M059J (cell line): ENCODE measurements at regions not wholly inside any gene's neighbourhood (a gene's known extent, or its start where the extent isn't known, plus 50 kb on each side); places are given as distances from the start of the nearest gene placed in this dataset.
"Not testable (repeated sequence)": the region's sequence is repeated elsewhere in the genome, so short reads cannot be mapped to it uniquely, and the experiment has no call there.

ENCODE experiments used
- DNase-seq: peaks from one replicate; pipeline ENCODE4 v3.0.0-alpha.2; 2012; ENCODE audit warnings: low read depth

DNA sequence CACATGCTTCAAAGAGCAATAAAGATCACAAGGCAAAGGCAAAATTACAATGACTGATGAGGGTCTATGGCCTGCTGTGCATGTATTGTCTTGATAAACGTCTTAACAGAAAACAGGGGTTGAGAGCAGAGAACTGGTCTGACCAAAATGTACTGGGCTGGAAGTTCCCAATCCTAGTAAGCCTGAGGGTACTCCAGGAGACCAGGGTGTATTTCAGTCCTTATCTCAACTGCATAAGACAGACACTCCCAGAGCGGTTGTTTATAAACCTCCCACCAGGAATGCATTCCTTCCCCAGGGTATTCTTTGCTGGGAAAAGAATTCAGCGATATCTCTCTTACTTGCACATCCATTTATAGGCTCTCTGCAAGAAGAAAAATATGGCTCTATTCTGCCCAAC is 521.8 kb upstream of the GNPDA2 start:
- not testable (repeated sequence) for DNase-seq

DNA sequence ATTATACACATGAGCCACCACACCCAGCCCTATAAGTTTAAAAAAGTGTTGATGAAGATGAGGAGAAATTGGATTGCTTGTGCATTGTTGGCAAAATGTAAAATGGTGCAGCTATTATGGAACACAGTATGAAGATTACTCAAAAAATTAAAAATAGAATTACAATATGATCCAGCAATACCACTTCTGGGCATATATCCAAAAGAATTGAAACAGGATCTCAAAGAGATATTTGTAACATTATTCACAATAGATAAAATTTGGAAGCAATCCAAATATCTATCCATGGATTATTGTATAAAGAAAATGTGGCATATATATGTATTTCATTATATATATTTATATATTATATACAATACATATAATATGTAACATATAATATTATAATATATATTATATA is 515.6 kb upstream of the GNPDA2 start:
- no peak for DNase-seq

DNA sequence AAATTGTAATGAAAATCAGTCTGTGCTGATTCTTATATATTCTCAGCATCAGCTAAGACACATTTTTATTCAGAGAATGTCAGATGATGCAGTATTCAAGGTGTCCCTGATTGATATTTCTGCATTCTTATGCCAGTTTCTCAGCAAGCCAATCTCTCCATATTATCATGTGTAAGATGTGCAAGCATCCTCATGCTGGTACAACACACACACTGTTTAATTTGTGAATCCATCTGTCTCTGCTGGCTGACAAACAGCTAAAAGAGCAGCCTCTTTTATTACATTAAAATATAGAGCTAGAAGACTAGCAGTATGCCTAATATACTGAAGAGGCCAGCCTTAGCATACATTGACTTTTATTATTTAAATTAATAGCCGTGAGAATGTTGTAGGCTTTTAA is 502.9 kb upstream of the GNPDA2 start:
- no peak for DNase-seq

DNA sequence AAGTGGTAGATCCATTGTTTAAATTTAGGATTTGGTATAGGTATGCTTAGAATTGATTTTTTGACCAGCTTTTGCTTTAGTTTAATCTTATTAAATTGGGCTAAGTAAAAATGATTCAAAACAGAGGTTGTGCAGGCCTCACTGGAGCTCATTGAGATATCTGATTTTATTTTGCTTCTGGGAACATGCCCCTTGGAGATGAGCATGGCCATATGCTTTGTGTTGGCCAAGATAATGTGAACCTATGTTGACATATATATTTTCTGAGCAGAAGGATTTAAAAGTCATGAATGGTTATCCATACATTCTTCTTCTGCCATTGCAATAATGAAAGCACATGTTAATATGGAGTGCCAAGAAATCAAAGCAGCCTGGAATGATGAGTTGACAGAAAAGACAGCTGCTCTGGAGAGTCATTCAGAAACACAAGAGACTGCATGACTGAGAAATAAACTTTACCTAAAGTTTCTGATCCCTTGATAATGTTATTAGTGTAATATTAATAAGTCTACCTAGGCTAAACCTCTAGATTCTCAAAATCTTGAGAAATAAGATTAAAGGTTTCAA is 489.7 kb upstream of the GNPDA2 start:
- no peak for DNase-seq

DNA sequence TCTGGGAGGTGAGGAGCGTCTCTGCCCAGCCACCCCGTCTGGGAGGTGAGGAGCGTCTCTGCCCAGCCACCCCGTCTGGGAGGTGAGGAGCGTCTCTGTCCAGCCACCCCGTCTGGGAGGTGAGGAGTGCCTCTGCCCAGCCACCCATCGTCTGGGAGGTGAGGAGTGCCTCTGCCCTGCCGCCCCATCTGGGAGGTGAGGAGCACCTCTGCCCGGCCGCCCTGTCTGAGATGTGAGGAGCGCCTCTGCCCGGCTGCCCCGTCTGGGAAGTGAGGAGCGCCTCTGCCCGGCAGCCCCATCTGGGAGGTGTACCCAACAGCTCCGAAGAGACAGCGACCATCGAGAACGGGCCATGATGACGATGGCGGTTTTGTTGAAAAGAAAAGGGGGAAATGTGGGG is 482.1 kb upstream of the GNPDA2 start:
- not testable (repeated sequence) for DNase-seq

DNA sequence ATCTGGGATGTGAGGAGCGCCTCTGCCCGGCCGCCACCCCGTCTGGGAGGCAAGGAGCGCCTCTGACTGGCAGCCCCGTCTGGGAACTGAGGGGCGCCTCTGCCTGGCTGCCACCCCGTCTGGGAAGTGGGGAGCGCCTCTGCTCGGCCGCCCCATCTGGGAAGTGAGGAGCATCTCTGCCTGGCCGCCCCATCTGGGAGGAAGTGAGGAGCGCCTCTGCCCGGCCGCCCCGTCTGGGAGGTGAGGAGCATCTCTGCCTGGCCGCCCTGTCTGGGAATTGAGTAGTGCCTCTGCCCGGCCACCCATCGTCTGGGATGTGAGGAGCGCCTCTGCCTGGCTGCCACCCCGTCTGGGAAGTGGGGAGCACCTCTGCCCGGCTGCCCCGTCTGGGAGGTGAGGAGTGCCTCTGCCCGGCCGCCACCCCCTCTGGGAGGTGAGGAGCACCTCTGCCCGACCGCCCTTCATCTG is 481.5 kb upstream of the GNPDA2 start:
- not testable (repeated sequence) for DNase-seq

DNA sequence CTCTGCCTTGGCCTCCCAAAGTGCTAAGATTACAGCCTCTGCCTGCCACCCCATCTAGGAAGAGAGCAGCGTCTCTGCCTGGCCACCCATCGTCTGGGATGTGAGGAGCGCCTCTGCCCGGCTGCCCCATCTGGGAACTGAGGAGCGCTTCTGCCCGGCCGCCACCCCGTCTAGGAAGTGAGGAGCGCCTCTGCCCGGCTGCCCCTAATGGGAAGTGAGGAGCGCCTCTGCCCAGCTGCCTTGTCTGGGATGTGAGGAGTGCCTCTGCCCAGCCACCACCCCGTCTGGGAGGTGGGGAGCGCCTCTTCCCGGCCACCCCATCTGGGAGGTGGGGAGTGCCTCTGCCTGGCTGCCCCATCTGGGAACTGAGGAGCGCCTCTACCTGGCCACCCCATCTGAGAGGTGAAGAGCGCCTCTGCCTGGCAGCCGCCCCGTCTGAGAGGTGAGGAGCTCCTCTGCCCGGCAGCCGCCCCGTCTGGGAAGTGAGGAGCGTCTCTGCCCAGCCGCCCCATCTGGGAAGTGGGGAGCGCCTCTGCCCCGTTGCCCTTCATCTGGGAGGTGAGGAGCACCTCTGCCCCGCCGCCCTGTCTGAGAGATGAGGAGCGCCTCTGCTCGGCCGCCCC is 481.0 kb upstream of the GNPDA2 start:
- not testable (repeated sequence) for DNase-seq

DNA sequence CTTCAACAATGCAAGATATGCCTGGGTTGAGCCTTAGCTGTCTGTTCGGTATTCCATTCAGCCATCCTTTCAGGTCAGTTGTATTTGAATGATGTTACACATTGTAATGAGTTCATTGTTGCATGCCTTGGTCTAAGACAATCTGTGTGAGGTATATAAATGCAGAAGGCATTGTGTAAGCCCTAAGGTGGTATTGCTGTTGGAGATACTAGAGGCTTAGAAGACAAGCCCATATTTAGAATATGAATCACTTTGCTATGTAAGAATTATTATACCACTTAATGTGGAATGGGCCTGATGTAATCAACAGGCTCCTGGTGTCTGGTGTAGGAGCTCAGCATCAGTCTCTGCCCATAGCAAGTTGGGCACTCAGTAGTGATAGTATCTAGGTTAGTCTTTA is 473.4 kb upstream of the GNPDA2 start:
- no peak for DNase-seq

DNA sequence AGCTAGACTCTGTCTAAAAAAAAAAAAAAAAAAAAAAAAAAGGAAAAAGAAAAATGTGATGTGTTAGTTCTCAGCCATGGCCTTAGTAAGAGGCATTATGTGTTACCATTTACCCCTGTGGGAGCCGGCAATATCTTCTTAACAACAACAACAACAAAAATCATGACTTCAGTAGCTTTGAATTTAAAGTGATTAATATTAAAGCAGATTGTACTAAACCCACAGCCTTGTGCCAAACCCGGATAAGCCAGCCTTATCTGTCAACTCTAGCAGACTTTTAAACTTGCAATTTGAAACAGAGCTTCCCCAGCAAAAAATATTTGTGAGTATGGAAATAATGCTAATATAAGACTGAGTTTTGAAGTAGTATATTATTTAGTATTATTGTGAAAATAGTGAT is 462.1 kb upstream of the GNPDA2 start:
- no peak for DNase-seq

DNA sequence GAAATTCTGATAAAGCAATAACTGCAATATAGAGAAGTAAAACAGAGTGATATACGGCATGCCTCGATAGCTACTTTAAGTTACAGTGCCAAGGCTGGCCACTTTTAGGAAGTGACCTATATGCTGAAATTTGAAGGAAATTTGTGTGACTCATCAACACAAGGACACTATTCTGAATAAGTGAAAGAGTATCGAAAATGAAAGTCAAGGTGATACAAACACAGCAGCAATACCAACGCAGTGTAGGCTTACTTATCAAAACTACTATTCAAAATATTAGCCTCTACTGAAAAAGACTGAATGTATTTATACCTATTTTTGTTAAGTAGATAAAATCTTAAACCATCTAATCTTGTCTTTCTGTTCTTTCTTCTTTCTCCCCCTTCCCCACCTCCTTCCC is 459.9 kb upstream of the GNPDA2 start:
- no peak for DNase-seq

DNA sequence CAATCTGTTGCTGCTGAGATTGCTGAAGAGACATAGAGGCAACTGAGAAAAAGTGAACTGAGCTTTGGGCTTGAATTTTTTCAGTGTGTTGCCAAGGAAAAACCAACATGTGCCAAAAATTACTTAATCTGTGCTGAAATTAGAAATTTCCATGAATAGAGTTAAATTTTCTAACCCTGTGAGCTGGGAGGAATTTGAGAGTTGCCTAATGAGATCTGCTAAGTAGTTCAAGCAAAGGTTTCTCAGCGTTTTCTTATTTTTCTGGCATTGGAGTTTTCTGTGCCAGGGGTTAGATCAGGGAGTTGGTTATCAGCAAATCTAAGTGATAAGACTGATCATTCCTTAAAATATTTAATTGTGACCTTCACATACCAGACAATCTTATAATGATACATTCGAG is 457.5 kb upstream of the GNPDA2 start:
- DNase-seq, result no peak

DNA sequence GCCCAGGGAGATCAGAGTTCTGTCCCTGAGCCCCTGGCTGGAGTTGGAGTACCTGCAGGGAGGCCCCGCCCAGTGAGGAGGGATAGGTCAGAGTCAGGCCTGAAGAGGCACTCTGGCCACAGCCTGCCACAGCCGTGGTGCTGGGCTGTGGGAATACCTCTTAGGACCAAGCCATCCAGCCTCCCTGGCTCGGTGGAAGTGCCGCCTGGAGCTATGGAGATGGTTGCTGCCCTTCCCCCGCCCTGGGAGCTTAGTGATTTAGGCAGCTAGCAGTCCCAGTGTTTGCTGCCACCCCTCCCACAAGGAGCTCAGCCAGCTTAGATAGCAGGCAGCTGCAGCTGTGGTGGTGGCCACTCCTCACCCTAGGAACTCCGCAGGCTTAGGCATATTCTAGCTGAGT is 446.3 kb upstream of the GNPDA2 start:
- DNase-seq, result no peak

DNA sequence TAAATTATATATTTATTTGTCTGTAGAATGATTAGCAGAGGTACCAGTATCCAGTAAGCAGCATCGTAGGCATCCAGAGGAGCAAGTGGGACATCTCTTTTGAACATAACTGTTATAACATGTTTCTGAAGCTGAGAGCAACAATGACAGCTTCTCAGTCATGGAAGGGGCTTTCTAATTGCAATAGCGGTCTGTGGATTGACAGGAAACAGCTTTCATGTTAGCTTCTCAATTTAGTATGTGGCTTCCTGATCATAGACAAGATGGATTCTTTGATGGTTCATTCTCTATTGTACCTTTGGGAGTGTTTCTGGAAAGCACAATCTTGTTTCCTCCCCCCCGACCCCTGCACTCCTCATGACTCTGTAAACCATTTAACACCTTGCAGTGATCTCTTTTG is 434.6 kb upstream of the GNPDA2 start:
- no peak for DNase-seq

DNA sequence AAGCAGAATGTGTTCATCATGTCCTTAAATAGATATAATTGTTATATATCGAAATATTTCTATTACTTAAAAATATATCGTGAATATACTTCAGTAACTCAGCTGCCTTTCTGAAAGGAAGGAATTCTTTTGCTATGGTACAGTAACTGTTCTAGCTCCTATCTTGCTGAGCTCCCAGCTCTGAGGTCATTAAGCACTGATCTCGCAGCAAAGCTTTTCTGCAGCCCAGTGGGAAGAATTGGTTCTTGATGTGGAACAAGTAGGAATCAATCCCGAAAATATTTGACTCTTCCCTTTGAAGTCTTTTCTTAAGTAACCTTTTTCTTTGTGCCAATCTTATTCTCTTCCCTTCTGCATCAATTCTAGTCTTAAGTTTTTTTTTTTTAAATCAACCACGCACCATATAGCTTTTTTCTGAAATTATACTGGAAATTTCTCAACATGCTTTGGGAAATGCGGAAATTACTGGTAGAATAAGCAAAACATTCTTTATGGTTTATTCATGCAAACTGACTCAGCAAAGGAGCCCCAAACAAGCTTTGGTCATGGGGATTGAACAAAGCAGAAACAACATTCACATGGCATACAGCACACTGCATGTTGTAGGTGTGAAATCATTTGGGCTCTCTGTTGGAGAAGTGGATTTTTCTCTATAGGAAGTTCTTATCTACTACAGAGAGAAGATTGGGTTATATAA is 428.9 kb upstream of the GNPDA2 start:
- DNase-seq, result no peak

DNA sequence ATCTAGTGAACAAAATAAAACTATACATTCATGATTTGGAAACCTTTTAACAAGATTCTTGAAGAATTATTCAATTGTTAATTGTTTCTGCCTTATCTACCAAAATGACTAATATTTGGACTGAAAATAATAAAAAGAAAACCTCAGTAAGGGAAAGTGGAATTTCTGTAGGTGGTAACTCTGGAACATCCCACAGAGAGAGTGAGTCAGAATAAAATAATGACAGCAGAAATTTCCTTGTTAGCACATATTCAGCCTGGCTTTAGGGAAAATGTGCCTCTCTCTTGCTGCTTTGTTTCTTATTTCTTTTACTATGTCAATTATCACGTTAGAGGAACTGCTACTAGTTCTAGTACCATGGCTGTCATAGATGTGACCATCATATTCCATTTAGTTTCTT is 421.5 kb upstream of the GNPDA2 start:
- DNase-seq, result no peak

DNA sequence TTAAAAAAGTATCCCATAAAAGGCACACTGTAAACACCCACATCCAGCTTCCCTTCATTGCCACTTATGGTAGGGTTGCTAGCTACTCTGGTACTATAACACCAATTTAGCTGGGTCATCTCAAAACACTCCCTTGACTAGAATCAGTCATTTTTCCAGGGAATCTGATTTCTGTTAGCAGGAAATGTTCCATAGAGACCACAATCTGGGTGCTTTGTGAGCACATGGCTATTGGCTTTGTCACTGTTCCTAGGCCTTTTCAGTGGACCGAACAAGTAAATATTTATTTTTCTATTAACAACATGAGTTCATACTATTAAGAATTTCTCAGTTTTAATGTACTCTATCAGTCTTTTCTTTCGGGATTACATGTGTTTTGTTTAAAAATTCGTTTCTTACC is 404.7 kb upstream of the GNPDA2 start:
- DNase-seq, result no peak

DNA sequence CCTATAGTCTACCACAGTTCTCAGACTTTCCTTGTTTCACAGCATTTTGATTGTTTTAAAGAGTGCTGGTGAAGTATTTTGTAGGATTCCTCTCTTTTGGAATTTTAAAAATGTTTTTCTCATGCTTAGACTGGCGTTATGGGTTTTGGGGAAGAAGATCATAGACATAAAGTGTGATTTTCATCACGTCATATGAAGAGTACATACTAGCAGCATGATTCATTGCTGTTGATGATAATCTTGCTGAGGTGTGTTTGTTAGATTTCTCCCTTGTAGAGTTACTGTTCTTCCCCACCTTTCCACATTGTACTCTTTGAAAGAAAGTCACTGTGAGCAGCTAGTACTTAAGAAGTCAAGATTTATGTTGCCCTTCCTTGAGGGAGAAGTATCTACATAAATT is 396.1 kb upstream of the GNPDA2 start:
- DNase-seq, result no peak

DNA sequence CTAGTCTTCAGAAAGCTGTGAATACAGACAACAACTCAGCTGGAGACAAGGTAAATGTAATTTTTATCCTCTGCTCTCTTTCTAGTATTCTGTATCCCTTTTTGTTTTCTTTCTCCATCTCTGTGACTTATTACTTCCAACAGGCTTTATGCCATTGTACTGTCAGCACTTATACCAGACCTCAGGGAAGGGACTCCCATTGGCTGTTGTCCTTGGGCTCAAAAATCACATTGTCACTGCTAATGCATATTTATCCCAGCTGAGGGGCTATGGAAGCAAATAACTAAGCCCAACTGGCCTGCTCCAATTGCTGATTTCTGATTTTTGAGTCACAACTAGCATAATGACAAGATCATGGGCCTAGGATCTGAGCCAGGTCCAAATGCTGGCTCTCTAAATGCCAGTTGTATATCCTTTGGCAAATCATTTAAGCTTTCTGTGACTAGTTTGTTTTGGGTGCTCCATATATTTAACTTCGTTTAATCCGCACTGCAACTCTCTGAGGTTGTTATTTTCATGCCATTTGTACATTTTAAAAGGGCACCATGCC is 395.1 kb upstream of the GNPDA2 start:
- DNase-seq, result no peak

DNA sequence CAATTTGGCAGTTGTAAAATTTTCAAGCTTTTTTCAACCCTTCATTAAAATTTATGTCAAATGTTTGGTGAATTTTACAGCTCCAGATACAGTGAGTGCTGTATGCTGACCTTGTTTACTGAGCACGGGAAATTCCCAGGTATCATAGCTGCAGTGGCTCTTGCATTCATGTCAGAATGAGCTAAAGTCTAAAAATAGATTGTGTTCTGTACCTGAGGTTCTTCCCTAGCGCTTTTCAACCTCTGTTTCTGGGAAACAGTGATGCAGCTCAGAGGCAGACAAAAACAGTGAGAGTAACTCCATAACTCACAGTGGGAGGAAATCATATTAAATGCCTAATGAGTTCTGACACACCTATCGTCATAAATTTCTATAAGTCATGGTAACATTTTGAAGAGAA is 393.8 kb upstream of the GNPDA2 start:
- no peak for DNase-seq

DNA sequence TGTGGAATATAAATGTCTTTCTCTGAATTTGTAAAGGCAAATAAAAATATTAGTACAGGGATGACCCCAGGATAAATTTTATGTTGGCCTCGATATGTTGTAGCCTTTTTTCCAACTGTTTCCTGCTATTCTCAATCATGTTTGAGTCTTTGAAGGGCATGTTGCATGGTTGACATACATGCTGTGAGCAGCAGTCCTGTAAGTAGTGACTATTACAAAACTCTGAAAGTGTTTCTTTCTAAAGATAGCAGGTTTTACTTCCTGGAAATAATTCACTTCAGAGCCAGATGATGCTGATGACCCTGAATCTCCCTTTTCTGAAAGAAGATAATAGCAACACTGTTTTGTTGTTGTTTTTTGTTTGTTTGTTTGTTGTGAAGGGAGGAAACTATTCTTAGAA is 393.0 kb upstream of the GNPDA2 start:
- no peak for DNase-seq

DNA sequence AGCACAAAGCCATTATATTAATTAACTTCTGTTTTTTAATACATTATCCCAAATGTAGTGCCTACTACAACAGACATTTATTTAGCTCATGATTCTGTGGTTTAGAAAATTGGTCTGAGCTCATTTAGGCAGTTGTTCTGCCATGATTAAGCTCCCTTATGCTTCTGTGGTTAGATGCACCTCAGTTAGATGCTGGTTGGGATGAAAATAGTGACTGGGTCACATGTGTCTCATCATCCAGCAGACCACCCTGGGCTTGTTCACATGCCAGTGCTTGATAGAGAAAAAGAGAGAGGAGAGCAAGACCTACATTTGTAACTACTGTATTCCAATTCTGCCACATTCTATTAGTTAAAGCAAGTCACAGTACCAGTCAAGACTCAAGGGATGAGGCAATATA is 376.4 kb upstream of the GNPDA2 start:
- no peak for DNase-seq

DNA sequence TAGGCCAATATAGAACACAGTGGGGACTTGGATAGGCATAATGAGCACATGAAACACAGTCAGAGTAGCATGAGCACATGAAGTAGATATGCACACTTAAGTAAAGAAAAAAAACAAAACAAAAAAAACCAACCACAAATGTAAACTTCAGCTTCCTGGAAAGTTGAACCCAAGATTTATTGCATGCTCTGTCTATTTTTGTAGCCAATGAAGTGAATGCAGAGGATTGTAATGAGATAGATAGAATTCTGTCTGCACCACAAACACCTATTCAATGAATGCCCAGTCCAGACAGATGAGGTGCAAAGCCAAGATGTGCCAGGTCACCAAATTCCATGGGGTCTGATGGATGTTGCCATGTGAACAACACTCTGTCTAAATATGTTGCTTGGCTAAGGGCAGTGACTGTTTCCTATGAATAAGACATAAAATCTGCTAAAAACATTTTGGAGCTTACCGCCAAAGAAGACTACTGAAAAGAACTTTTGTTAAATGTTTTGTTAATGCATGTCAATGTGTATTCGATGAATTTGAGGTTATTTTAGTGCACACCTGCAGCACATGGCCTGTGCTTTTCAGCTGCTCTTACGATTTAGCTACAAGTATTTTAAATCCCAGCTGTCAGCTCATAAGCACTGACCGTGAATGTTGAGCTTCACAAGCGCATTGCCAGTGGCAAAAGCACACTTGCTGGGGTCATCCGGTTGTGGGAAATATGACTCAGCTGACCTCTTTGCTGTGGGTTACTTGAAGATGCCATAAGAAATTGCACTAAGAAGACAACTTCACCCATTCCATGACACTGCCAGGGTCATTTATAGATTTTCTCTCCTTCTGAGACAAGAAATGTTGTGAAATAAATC is 374.8 kb upstream of the GNPDA2 start:
- DNase-seq, result peak; percentile 2
